ENCODE measurements at regions not wholly inside any gene's neighbourhood (a gene's known extent, or its start where the extent isn't known, plus 50 kb on each side); places are given as distances from the start of the nearest gene placed in this dataset.

- Mint-ChIP-seq H3K27ac (ENCODE audit: unreplicated experiment) (no peak overlapping the region), H3K4me3 (ENCODE audit: unreplicated experiment) (no peak overlapping the region), H3K36me3 (ENCODE audit: low read depth, unreplicated experiment) (no peaks in the 10 kb centered on the region), H3K4me1 (ENCODE audit: unreplicated experiment) (no peaks in the 10 kb centered on the region), H3K27me3 (ENCODE audit: unreplicated experiment) (peaks cover 3% of the 10 kb centered on the region), H3K9me3 (ENCODE audit: unreplicated experiment) (no peaks in the 10 kb centered on the region)
- no peak for DNase-seq (ENCODE audit: low spot score)
- TF ChIP-seq, protein P1, sequence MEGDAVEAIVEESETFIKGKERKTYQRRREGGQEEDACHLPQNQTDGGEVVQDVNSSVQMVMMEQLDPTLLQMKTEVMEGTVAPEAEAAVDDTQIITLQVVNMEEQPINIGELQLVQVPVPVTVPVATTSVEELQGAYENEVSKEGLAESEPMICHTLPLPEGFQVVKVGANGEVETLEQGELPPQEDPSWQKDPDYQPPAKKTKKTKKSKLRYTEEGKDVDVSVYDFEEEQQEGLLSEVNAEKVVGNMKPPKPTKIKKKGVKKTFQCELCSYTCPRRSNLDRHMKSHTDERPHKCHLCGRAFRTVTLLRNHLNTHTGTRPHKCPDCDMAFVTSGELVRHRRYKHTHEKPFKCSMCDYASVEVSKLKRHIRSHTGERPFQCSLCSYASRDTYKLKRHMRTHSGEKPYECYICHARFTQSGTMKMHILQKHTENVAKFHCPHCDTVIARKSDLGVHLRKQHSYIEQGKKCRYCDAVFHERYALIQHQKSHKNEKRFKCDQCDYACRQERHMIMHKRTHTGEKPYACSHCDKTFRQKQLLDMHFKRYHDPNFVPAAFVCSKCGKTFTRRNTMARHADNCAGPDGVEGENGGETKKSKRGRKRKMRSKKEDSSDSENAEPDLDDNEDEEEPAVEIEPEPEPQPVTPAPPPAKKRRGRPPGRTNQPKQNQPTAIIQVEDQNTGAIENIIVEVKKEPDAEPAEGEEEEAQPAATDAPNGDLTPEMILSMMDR (IDR thresholded peaks at IDR 0.05; ENCODE audit: unreplicated experiment), result no peak
Observed at GRCh38 chr7:135731-136645, 56.4 kb upstream of the FAM20C start.

GRCh38 chr7:137094-137891, 55.1 kb upstream of the FAM20C start:
- no peaks in the 10 kb centered on the region for H3K36me3 Mint-ChIP-seq (ENCODE audit: low read depth, unreplicated experiment)
- no peak overlapping the region for H3K27ac Mint-ChIP-seq (ENCODE audit: unreplicated experiment)
- H3K4me3 Mint-ChIP-seq (ENCODE audit: unreplicated experiment), result no peak overlapping the region
- DNase-seq (ENCODE audit: low spot score), result no peak
- H3K4me1 Mint-ChIP-seq (ENCODE audit: unreplicated experiment), result no peaks in the 10 kb centered on the region
- TF ChIP-seq, protein P1 (IDR thresholded peaks at IDR 0.05; ENCODE audit: unreplicated experiment), result no peak
- H3K27me3 Mint-ChIP-seq (ENCODE audit: unreplicated experiment), result peaks cover 6% of the 10 kb centered on the region
- no peaks in the 10 kb centered on the region for H3K9me3 Mint-ChIP-seq (ENCODE audit: unreplicated experiment)

DNA sequence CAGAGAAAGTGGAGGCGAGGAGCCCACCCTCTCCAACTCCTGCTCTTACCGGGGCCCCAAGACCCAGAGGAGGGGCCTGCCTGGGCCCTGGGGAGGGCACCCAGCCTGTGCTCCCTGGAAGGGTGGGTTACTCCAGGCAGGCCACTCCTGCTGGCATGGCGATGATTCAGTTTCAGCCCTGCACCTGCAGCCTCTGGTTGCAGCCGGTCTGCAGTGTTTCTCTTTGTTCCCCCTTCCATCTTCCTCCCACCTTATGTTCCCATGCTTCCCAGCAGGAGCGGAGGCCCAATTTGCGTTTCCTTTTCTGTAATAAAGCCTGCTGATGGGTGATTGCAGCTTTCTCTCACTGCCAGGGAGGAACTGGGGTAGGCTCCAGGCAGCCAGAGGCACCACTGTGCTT, 53.2 kb upstream of the FAM20C start:
- DNase-seq (ENCODE audit: low spot score), result no peak
- H3K27me3 Mint-ChIP-seq (ENCODE audit: unreplicated experiment), result peaks cover 6% of the 10 kb centered on the region
- H3K36me3 Mint-ChIP-seq (ENCODE audit: low read depth, unreplicated experiment), result no peaks in the 10 kb centered on the region
- TF ChIP-seq, protein P1 (IDR thresholded peaks at IDR 0.05; ENCODE audit: unreplicated experiment), result no peak
- H3K4me3 Mint-ChIP-seq (ENCODE audit: unreplicated experiment), result no peak overlapping the region
- no peaks in the 10 kb centered on the region for H3K9me3 Mint-ChIP-seq (ENCODE audit: unreplicated experiment)
- no peak overlapping the region for H3K27ac Mint-ChIP-seq (ENCODE audit: unreplicated experiment)
- H3K4me1 Mint-ChIP-seq (ENCODE audit: unreplicated experiment), result no peaks in the 10 kb centered on the region

- Mint-ChIP-seq H3K4me3 (ENCODE audit: unreplicated experiment) (no peak overlapping the region), H3K9me3 (ENCODE audit: unreplicated experiment) (no peaks in the 10 kb centered on the region), H3K36me3 (ENCODE audit: low read depth, unreplicated experiment) (no peaks in the 10 kb centered on the region), H3K27ac (ENCODE audit: unreplicated experiment) (no peak overlapping the region), H3K27me3 (ENCODE audit: unreplicated experiment) (peaks cover 8% of the 10 kb centered on the region), H3K4me1 (ENCODE audit: unreplicated experiment) (no peaks in the 10 kb centered on the region)
- TF ChIP-seq, protein P1 (IDR thresholded peaks at IDR 0.05; ENCODE audit: unreplicated experiment), result no peak
- DNase-seq (ENCODE audit: low spot score), result no peak
Observed at GRCh38 chr7:139561-140243, 52.7 kb upstream of the FAM20C start.

Data from endothelial cell (in vitro differentiated cells).